ENCODE measurements at regions not wholly inside any gene's neighbourhood (a gene's known extent, or its start where the extent isn't known, plus 50 kb on each side); places are given as distances from the start of the nearest gene placed in this dataset.
A peak's percentile ranks its signal among the peaks of the same experiment; 100 is the strongest.

DNA sequence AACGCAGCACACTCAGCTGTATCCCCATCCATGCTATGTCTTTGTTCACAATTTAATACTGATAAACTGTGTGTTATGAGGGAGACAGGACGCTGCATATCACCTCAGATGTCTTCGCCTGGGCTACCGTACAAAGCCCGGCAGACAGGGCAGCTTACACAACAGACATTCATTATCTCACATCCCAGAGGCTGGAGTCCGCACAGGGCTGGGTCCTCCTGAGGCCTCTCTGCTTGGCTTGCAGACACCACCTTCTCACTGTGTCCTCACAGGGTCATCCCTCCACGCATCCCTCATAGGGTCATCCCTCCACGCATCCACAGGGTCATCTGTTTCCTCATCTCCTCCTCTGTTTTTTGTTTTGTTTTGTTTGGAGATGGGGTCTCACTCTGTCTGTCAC is 61.2 kb downstream of the SHANK2 start:
- Histone ChIP-seq H3K4me1 (no peaks in the 10 kb centered on the region), H3K27me3 (no peaks in the 10 kb centered on the region), H3K4me3 (no peak overlapping the region), H3K27ac (no peak overlapping the region), H3K9me3 (no peaks in the 10 kb centered on the region), H3K36me3 (no peaks in the 10 kb centered on the region)
- intact Hi-C loops (cut with DNase I), result no loop called here
- ATAC-seq, result no peak
- DNase-seq, result peak; percentile 35
- TF ChIP-seq, protein P1, sequence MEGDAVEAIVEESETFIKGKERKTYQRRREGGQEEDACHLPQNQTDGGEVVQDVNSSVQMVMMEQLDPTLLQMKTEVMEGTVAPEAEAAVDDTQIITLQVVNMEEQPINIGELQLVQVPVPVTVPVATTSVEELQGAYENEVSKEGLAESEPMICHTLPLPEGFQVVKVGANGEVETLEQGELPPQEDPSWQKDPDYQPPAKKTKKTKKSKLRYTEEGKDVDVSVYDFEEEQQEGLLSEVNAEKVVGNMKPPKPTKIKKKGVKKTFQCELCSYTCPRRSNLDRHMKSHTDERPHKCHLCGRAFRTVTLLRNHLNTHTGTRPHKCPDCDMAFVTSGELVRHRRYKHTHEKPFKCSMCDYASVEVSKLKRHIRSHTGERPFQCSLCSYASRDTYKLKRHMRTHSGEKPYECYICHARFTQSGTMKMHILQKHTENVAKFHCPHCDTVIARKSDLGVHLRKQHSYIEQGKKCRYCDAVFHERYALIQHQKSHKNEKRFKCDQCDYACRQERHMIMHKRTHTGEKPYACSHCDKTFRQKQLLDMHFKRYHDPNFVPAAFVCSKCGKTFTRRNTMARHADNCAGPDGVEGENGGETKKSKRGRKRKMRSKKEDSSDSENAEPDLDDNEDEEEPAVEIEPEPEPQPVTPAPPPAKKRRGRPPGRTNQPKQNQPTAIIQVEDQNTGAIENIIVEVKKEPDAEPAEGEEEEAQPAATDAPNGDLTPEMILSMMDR (IDR thresholded peaks at IDR 0.05), result no peak

DNA sequence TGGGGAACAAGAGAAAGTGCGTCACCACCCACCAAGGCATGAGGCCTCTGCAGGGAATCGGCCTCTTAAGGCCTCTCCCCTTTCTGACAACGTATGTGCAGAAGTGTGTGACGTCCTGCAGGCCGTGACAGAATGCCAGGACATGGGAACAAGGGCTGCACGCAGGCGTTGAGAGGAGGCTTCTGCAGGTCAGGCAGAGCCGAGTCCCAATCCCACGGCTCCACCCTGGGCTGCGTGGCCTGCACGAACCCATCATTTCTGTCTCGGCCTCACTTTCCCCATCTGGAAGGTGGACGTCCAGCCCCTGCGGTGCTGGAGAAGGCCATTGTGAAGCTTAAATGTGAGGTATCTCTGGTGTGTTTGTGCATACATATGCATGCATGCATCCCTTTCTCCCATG is 61.8 kb downstream of the SHANK2 start:
- TF ChIP-seq, protein P1 (IDR thresholded peaks at IDR 0.05), result no peak
- ATAC-seq, result no peak
- Histone ChIP-seq H3K36me3 (no peaks in the 10 kb centered on the region), H3K4me3 (no peak overlapping the region), H3K9me3 (no peaks in the 10 kb centered on the region), H3K27me3 (no peaks in the 10 kb centered on the region), H3K4me1 (no peaks in the 10 kb centered on the region), H3K27ac (no peak overlapping the region)
- intact Hi-C loops (cut with DNase I), result no loop called here
- peak; percentile 34 for DNase-seq

DNA sequence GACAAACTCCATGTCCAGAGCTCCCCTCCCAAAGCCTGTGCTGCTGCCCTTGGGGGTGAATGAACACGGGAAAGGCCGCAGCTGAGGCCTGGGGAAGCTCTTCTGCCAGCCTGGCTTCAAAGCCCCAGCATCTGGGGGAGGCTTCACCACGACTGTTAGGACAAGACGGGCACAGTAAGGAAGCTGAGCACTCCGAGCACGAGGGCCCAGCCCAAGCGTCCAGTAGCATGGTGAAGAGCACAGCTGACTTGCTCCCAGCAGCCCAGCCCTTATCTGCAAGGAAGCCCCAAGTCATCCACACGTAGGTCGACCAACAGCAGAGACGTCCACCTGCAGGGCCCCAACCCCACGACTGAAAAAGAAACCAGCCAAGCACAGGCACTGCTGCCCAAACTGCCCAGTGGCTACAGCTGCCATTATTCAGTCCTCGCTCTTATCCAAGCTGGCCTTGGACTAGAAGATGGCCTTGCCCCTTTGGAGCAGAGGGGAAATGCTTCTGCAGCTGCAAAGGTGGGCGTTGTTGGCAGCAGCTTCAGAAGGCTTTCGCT is 62.5 kb downstream of the SHANK2 start:
- intact Hi-C loops (cut with DNase I), result no loop called here
- DNase-seq, result peak; percentile 58

DNA sequence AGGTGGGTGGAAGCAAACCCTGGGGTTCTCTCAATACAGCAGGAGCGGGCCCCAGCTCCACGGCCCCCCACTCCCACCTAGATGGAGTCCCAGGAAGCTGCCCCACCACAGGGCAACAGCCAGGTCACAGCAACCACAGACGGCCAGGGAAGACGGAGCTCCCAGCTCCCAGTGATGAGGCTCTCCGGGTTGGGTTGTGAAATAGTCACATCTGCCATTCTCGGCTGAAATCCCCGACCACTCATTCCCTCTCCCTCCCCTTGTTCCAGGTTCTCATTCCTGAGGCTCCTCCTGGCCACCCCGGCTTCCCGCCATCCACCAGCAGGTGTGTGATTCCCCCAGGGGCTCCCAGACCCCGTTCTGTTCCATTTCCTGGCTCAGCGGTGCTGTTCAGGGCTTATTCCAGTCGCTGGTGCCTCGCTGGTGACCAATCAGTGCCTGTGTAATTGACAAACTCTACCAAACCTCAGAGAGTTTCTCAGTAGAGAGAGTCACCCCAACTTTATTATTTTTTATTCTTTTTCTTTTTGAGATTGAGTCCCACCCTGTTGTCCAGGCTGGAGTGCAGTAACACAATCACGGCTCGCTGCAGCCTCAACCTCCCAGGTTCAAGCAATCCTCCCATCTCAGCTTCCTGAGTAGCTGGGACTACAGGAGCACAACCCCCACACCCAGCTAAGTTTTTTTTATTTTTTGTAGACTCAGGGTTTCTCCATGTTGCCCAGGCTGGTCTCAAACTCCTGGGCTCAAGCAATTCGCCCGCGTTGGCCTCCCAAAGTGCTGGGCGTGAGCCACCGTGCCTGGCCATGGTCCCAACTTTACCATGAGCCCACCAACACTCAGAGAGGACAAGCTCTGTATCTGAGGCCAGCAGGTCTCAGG is 63.2 kb downstream of the SHANK2 start:
- intact Hi-C loops (cut with DNase I), result no loop called here
- no peak overlapping the region for H3K4me3 ChIP-seq
- no peak overlapping the region for H3K27ac ChIP-seq
- TF ChIP-seq, protein P1 (IDR thresholded peaks at IDR 0.05), result no peak
- no peaks in the 10 kb centered on the region for H3K36me3 ChIP-seq
- H3K27me3 ChIP-seq, result no peaks in the 10 kb centered on the region
- no peaks in the 10 kb centered on the region for H3K4me1 ChIP-seq
- no peak for ATAC-seq
- peak; percentile 48 for DNase-seq
- H3K9me3 ChIP-seq, result no peaks in the 10 kb centered on the region

More for the DNA sequence above, 62.5 kb downstream of the SHANK2 start:
- no peak overlapping the region for H3K4me3 ChIP-seq
- TF ChIP-seq, protein P1 (IDR thresholded peaks at IDR 0.05), result no peak
- no peaks in the 10 kb centered on the region for H3K27me3 ChIP-seq
- no peak for ATAC-seq
- no peak overlapping the region for H3K27ac ChIP-seq
- H3K36me3 ChIP-seq, result no peaks in the 10 kb centered on the region
- no peaks in the 10 kb centered on the region for H3K9me3 ChIP-seq
- no peaks in the 10 kb centered on the region for H3K4me1 ChIP-seq

DNA sequence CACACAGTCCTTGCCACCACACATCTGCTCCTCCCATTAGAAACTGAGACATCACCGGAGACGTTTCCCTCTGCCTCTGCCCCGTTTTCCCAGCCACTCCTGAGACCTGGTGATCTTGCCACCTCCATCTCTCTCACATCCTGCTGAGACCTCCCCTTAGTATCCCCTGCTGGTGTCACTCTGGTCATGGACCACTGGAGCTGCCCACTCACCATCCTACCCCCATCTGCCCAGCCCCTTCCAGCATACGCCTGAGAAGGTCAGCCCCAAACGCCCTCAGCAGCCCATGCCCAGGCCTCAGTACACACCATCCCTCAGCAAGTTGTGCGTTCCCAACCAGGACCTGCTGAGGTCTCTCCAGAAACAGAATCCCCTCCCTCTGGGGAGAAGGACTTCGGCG is 64.3 kb downstream of the SHANK2 start:
- DNase-seq (peak; percentile 34), ATAC-seq (no peak)
- Histone ChIP-seq H3K27ac (no peak overlapping the region), H3K4me1 (no peaks in the 10 kb centered on the region), H3K9me3 (no peaks in the 10 kb centered on the region), H3K36me3 (no peaks in the 10 kb centered on the region), H3K4me3 (no peak overlapping the region), H3K27me3 (no peaks in the 10 kb centered on the region)
- TF ChIP-seq, protein P1 (IDR thresholded peaks at IDR 0.05), result no peak
- intact Hi-C loops (cut with DNase I), result no loop called here

All from upper lobe of right lung (tissue), 1 donor.